ENCODE measurements at regions not wholly inside any gene's neighbourhood (a gene's known extent, or its start where the extent isn't known, plus 50 kb on each side); places are given as distances from the start of the nearest gene placed in this dataset.

GRCh38 chr6:164855281-164855680, 454.1 kb downstream of the C6orf118 start:
- Histone ChIP-seq H3K27me3 (ENCODE audit: control insufficient read depth, insufficient read depth, low read length) (no peaks in the 10 kb centered on the region), H3K4me3 (ENCODE audit: insufficient read depth, low read depth, low read length) (no peak overlapping the region), H3K36me3 (replicated peaks; ENCODE audit: control insufficient read depth, insufficient read depth, low read length) (no peaks in the 10 kb centered on the region)
- DNase-seq = no peak

- Histone ChIP-seq H3K4me3 (ENCODE audit: insufficient read depth, low read depth, low read length) (no peak overlapping the region), H3K36me3 (replicated peaks; ENCODE audit: control insufficient read depth, insufficient read depth, low read length) (no peaks in the 10 kb centered on the region), H3K27me3 (ENCODE audit: control insufficient read depth, insufficient read depth, low read length) (no peaks in the 10 kb centered on the region)
- no peak for DNase-seq
Measured at GRCh38 chr6:164854526-164854925, 454.9 kb downstream of the C6orf118 start.

- DNase-seq = no peak
- Histone ChIP-seq H3K27me3 (ENCODE audit: control insufficient read depth, insufficient read depth, low read length) (no peaks in the 10 kb centered on the region), H3K36me3 (replicated peaks; ENCODE audit: control insufficient read depth, insufficient read depth, low read length) (no peaks in the 10 kb centered on the region), H3K4me3 (ENCODE audit: insufficient read depth, low read depth, low read length) (no peak overlapping the region)
Measured at GRCh38 chr6:164845773-164846172, 463.6 kb downstream of the C6orf118 start.

- H3K36me3 ChIP-seq (replicated peaks; ENCODE audit: control insufficient read depth, insufficient read depth, low read length) = no peaks in the 10 kb centered on the region; the same call in 1 of the 2 replicates
- no peaks in the 10 kb centered on the region for H3K27me3 ChIP-seq (ENCODE audit: control insufficient read depth, insufficient read depth, low read length)
- DNase-seq = no peak
- H3K4me3 ChIP-seq (ENCODE audit: insufficient read depth, low read depth, low read length) = no peak overlapping the region
Measured at GRCh38 chr6:164842085-164842484, 467.3 kb downstream of the C6orf118 start.

GRCh38 chr6:164838068-164838615, 471.3 kb downstream of the C6orf118 start:
- DNase-seq = no peak

GRCh38 chr6:164836486-164836885, 472.9 kb downstream of the C6orf118 start:
- Histone ChIP-seq H3K27me3 (ENCODE audit: control insufficient read depth, insufficient read depth, low read length) (no peaks in the 10 kb centered on the region), H3K36me3 (replicated peaks; ENCODE audit: control insufficient read depth, insufficient read depth, low read length) (no peaks in the 10 kb centered on the region; the same call in 1 of the 2 replicates), H3K4me3 (ENCODE audit: insufficient read depth, low read depth, low read length) (no peak overlapping the region)
- DNase-seq = no peak

More at GRCh38 chr6:164838068-164838615, 471.3 kb downstream of the C6orf118 start:
- Histone ChIP-seq H3K27me3 (ENCODE audit: control insufficient read depth, insufficient read depth, low read length) (no peaks in the 10 kb centered on the region), H3K36me3 (replicated peaks; ENCODE audit: control insufficient read depth, insufficient read depth, low read length) (no peaks in the 10 kb centered on the region; the same call in 1 of the 2 replicates), H3K4me3 (ENCODE audit: insufficient read depth, low read depth, low read length) (no peak overlapping the region)

- DNase-seq = no peak
- no peaks in the 10 kb centered on the region for H3K27me3 ChIP-seq (ENCODE audit: control insufficient read depth, insufficient read depth, low read length)
- H3K4me3 ChIP-seq (ENCODE audit: insufficient read depth, low read depth, low read length) = no peak overlapping the region
- H3K36me3 ChIP-seq (replicated peaks; ENCODE audit: control insufficient read depth, insufficient read depth, low read length) = no peaks in the 10 kb centered on the region
Measured at GRCh38 chr6:164832410-164832809, 477.0 kb downstream of the C6orf118 start.

- Histone ChIP-seq H3K4me3 (ENCODE audit: insufficient read depth, low read depth, low read length) (no peak overlapping the region), H3K27me3 (ENCODE audit: control insufficient read depth, insufficient read depth, low read length) (no peaks in the 10 kb centered on the region), H3K36me3 (replicated peaks; ENCODE audit: control insufficient read depth, insufficient read depth, low read length) (no peaks in the 10 kb centered on the region)
- peak; percentile 1 for DNase-seq
Measured at GRCh38 chr6:164827537-164827936, 481.9 kb downstream of the C6orf118 start.

- DNase-seq = no peak
- no peak overlapping the region for H3K4me3 ChIP-seq (ENCODE audit: insufficient read depth, low read depth, low read length)
- no peaks in the 10 kb centered on the region for H3K27me3 ChIP-seq (ENCODE audit: control insufficient read depth, insufficient read depth, low read length)
- no peaks in the 10 kb centered on the region for H3K36me3 ChIP-seq (replicated peaks; ENCODE audit: control insufficient read depth, insufficient read depth, low read length)
Measured at GRCh38 chr6:164826831-164827468, 482.5 kb downstream of the C6orf118 start.

- Histone ChIP-seq H3K27me3 (ENCODE audit: control insufficient read depth, insufficient read depth, low read length) (no peaks in the 10 kb centered on the region), H3K4me3 (ENCODE audit: insufficient read depth, low read depth, low read length) (no peak overlapping the region), H3K36me3 (replicated peaks; ENCODE audit: control insufficient read depth, insufficient read depth, low read length) (no peaks in the 10 kb centered on the region)
- no peak for DNase-seq
Measured at GRCh38 chr6:164825386-164825785, 484.0 kb downstream of the C6orf118 start.

- no peaks in the 10 kb centered on the region for H3K36me3 ChIP-seq (replicated peaks; ENCODE audit: control insufficient read depth, insufficient read depth, low read length)
- DNase-seq = no peak
- no peaks in the 10 kb centered on the region for H3K27me3 ChIP-seq (ENCODE audit: control insufficient read depth, insufficient read depth, low read length)
- no peak overlapping the region for H3K4me3 ChIP-seq (ENCODE audit: insufficient read depth, low read depth, low read length)
Measured at GRCh38 chr6:164817662-164818061, 491.7 kb downstream of the C6orf118 start.

- Histone ChIP-seq H3K27me3 (ENCODE audit: control insufficient read depth, insufficient read depth, low read length) (no peaks in the 10 kb centered on the region), H3K4me3 (ENCODE audit: insufficient read depth, low read depth, low read length) (no peak overlapping the region), H3K36me3 (replicated peaks; ENCODE audit: control insufficient read depth, insufficient read depth, low read length) (no peaks in the 10 kb centered on the region)
- DNase-seq = no peak
Measured at GRCh38 chr6:164812706-164813105, 496.7 kb downstream of the C6orf118 start.

- no peak for DNase-seq
- Histone ChIP-seq H3K4me3 (ENCODE audit: insufficient read depth, low read depth, low read length) (no peak overlapping the region), H3K36me3 (replicated peaks; ENCODE audit: control insufficient read depth, insufficient read depth, low read length) (no peaks in the 10 kb centered on the region), H3K27me3 (ENCODE audit: control insufficient read depth, insufficient read depth, low read length) (no peaks in the 10 kb centered on the region)
Measured at GRCh38 chr6:164807125-164807524, 502.3 kb downstream of the C6orf118 start.

- Histone ChIP-seq H3K36me3 (replicated peaks; ENCODE audit: control insufficient read depth, insufficient read depth, low read length) (no peaks in the 10 kb centered on the region), H3K27me3 (ENCODE audit: control insufficient read depth, insufficient read depth, low read length) (no peaks in the 10 kb centered on the region), H3K4me3 (ENCODE audit: insufficient read depth, low read depth, low read length) (no peak overlapping the region)
- DNase-seq = no peak
Measured at GRCh38 chr6:164795056-164795815, 514.2 kb downstream of the C6orf118 start.

- no peaks in the 10 kb centered on the region for H3K36me3 ChIP-seq (replicated peaks; ENCODE audit: control insufficient read depth, insufficient read depth, low read length)
- no peak for DNase-seq
- no peak overlapping the region for H3K4me3 ChIP-seq (ENCODE audit: insufficient read depth, low read depth, low read length)
- H3K27me3 ChIP-seq (ENCODE audit: control insufficient read depth, insufficient read depth, low read length) = no peaks in the 10 kb centered on the region
Measured at GRCh38 chr6:164792666-164793065, 516.7 kb downstream of the C6orf118 start.
